ENCODE measurements at regions not wholly inside any gene's neighbourhood (a gene's known extent, or its start where the extent isn't known, plus 50 kb on each side); places are given as distances from the start of the nearest gene placed in this dataset.

DNA sequence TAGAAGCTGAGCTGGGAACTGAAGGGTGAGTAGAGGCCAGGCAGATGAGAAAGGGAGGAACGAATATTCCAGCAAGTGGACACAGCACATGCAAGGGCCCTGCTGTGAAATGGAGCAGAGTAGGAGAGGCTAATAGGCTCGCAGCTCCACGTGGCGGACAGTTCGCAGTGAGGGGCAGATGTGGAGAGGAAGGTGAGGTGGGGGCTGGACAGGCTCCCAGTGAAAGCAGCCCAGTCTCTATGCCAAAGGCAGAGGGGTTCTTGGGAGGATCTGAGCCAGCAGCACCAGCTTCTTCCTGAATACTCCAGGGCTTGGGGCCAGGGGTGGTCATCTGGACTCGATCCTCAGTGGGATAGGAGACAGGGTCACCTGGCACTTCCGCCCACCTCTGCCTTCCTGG is 81.0 kb downstream of the CEBPB start:
- TF ChIP-seq JUN (IDR thresholded peaks at IDR 0.05; ENCODE audit: borderline replicate concordance, insufficient read depth, insufficient read length, low read depth) = no peak
- TF ChIP-seq MYC (IDR thresholded peaks at IDR 0.05; ENCODE audit: low read depth, low read length) = no peak
- TF ChIP-seq MAX (IDR thresholded peaks at IDR 0.05; ENCODE audit: insufficient read depth, insufficient read length) = no peak
- TF ChIP-seq POLR2AphosphoS5 (IDR thresholded peaks at IDR 0.05; ENCODE audit: insufficient read depth, low read depth, low read length) = no peak
- TF ChIP-seq CTCF (IDR thresholded peaks at IDR 0.05; ENCODE audit: extremely low read depth in 1 of 2, insufficient read depth in 1 of 2, low read depth in 1 of 2, low read length in 2 of 2) = no peak
- TF ChIP-seq FOS (IDR thresholded peaks at IDR 0.05; ENCODE audit: borderline replicate concordance, insufficient read depth, low read length) = no peak
- no peak for TF ChIP-seq EZH2 (IDR thresholded peaks at IDR 0.05; ENCODE audit: borderline replicate concordance, low read depth, low read length, severe bottlenecking)
- dilution Hi-C loops (cut with MboI; ENCODE audit: extremely low pct_ligation_motif_present, low sequenced_read_pairs) = no loop called here
- H3K4me1 ChIP-seq (ENCODE audit: control insufficient read depth, extremely low read depth, insufficient read depth, low read length) = no peaks in the 10 kb centered on the region
- ChIA-PET POLR2A (no interaction called here), CTCF (interaction anchor here (1.3 kb wide), 1 partner anchor 10 kb away, joined by 3 read pairs; no protein-coding TSS in a partner anchor)
- DNase-seq (ENCODE audit: low read depth, low spot score) = no peak
- peaks cover 0 to 2% of the 10 kb centered on the region in 2 experiments for H3K27me3 ChIP-seq (ENCODE audit: control insufficient read depth in 2 of 2, insufficient read depth in 2 of 2, low read length in 2 of 2)
- no peaks in the 10 kb centered on the region for H3K79me2 ChIP-seq (ENCODE audit: control insufficient read depth, insufficient read depth, low read length)
- no TSS peak for BruUV-seq (replicated peaks)
- no peak overlapping the region for H3K9ac ChIP-seq (replicated peaks; ENCODE audit: extremely low read depth, insufficient read depth, low read length)
- no peaks in the 10 kb centered on the region for H3K9me1 ChIP-seq (replicated peaks; ENCODE audit: control insufficient read depth, extremely low read depth, insufficient read depth, low read length)
- H3K4me2 ChIP-seq (ENCODE audit: insufficient read depth, low read length) = no peak overlapping the region
- FAIRE-seq = no peak
- H3K27ac ChIP-seq (ENCODE audit: insufficient read depth, low read depth, low read length) = no peak overlapping the region
- no peaks in the 10 kb centered on the region for H3K9me3 ChIP-seq (replicated peaks; ENCODE audit: control insufficient read depth, insufficient read depth, low read length)
- no peak overlapping the region for H2AFZ ChIP-seq (ENCODE audit: low read depth, low read length)
- no peaks in the 10 kb centered on the region for H4K20me1 ChIP-seq (replicated peaks; ENCODE audit: control insufficient read depth, extremely low read depth, insufficient read depth, low read length)
- no peaks in the 10 kb centered on the region for H3K36me3 ChIP-seq (ENCODE audit: control insufficient read depth in 2 of 2, extremely low read depth in 1 of 2, insufficient read depth in 2 of 2, low read length in 2 of 2)
- H3K4me3 ChIP-seq (replicated peaks in 1 of 3; ENCODE audit: insufficient read depth in 1 of 3, low read depth in 1 of 3, low read length in 3 of 3) = no peak overlapping the region
- intact Hi-C loops (cut with micrococcal nuclease) = no loop called here

Measured in endothelial cell of umbilical vein (primary cell).